ENCODE measurements at regions not wholly inside any gene's neighbourhood (a gene's known extent, or its start where the extent isn't known, plus 50 kb on each side); places are given as distances from the start of the nearest gene placed in this dataset.

- H3K4me1 ChIP-seq (ENCODE audit: control insufficient read depth, insufficient read depth, low read length): peaks cover 10% of the 10 kb centered on the region
- no peak overlapping the region for H3K27ac ChIP-seq (ENCODE audit: low read length)
- H3K9me3 ChIP-seq (ENCODE audit: control insufficient read depth, insufficient read depth, low read length): no peaks in the 10 kb centered on the region
- H3K4me1 Mint-ChIP-seq: peaks cover 9 to 14% of the 10 kb centered on the region in 2 donors
- peaks cover 64 to 76% of the 10 kb centered on the region in 2 donors for H3K27me3 Mint-ChIP-seq (ENCODE audit: low read depth in 2 of 2)
- intact Hi-C loops (cut with micrococcal nuclease): no loop called here
- H3K4me3 Mint-ChIP-seq: no peak overlapping the region
- peaks cover 61% of the 10 kb centered on the region for H3K27me3 ChIP-seq (ENCODE audit: control insufficient read depth, insufficient read depth, low read length)
- TF ChIP-seq CTCF (IDR thresholded peaks at IDR 0.05): no peak
- ATAC-seq (no peak), DNase-seq (no peak)
- no peak overlapping the region for H3K4me3 ChIP-seq (ENCODE audit: low read length)
- no peak overlapping the region for H3K27ac Mint-ChIP-seq
- 90% methylated on average over 9 of the region's 9 CpGs for WGBS (ENCODE audit: insufficient coverage)
- H3K36me3 Mint-ChIP-seq: no peaks in the 10 kb centered on the region
- no peaks in the 10 kb centered on the region for H3K9me3 Mint-ChIP-seq
- no peaks in the 10 kb centered on the region for H3K36me3 ChIP-seq (ENCODE audit: control insufficient read depth, insufficient read depth, low read length)
Observed at GRCh38 chr5:138649316-138649720, 74.1 kb upstream of the HSPA9 start.

- H3K27ac ChIP-seq (ENCODE audit: low read length): no peak overlapping the region
- no peaks in the 10 kb centered on the region for H3K9me3 ChIP-seq (ENCODE audit: control insufficient read depth, insufficient read depth, low read length)
- peaks cover 59% of the 10 kb centered on the region for H3K27me3 ChIP-seq (ENCODE audit: control insufficient read depth, insufficient read depth, low read length)
- no peaks in the 10 kb centered on the region for H3K36me3 ChIP-seq (ENCODE audit: control insufficient read depth, insufficient read depth, low read length)
- H3K36me3 Mint-ChIP-seq: no peaks in the 10 kb centered on the region
- no peak overlapping the region for H3K4me3 Mint-ChIP-seq
- peaks cover 60 to 71% of the 10 kb centered on the region in 2 donors for H3K27me3 Mint-ChIP-seq (ENCODE audit: low read depth in 2 of 2)
- intact Hi-C loops (cut with micrococcal nuclease): no loop called here
- no peak for TF ChIP-seq CTCF (IDR thresholded peaks at IDR 0.05)
- H3K27ac Mint-ChIP-seq: no peak overlapping the region
- peaks cover 5% of the 10 kb centered on the region for H3K4me1 ChIP-seq (ENCODE audit: control insufficient read depth, insufficient read depth, low read length)
- DNase-seq: no peak
- no peaks in the 10 kb centered on the region for H3K9me3 Mint-ChIP-seq
- 83% methylated on average over 2 of the region's 2 CpGs for WGBS (ENCODE audit: insufficient coverage)
- ATAC-seq: no peak
- no peak overlapping the region for H3K4me3 ChIP-seq (ENCODE audit: low read length)
- H3K4me1 Mint-ChIP-seq: peaks cover 4 to 9% of the 10 kb centered on the region in 2 donors
Observed at GRCh38 chr5:138648841-138649240, 73.6 kb upstream of the HSPA9 start.

GRCh38 chr5:138647794-138648410, 72.7 kb upstream of the HSPA9 start:
- H3K27ac Mint-ChIP-seq: no peak overlapping the region
- 83% methylated on average over 5 of the region's 5 CpGs for WGBS (ENCODE audit: insufficient coverage)
- no peaks in the 10 kb centered on the region for H3K36me3 ChIP-seq (ENCODE audit: control insufficient read depth, insufficient read depth, low read length)

More at GRCh38 chr5:138647794-138648410, 72.7 kb upstream of the HSPA9 start:
- ATAC-seq (no peak), DNase-seq (no peak)
- H3K4me3 Mint-ChIP-seq: no peak overlapping the region
- peaks cover 54 to 62% of the 10 kb centered on the region in 2 donors for H3K27me3 Mint-ChIP-seq (ENCODE audit: low read depth in 2 of 2)
- Histone ChIP-seq H3K9me3 (ENCODE audit: control insufficient read depth, insufficient read depth, low read length) (no peaks in the 10 kb centered on the region), H3K4me3 (ENCODE audit: low read length) (no peak overlapping the region), H3K27ac (ENCODE audit: low read length) (no peak overlapping the region), H3K27me3 (ENCODE audit: control insufficient read depth, insufficient read depth, low read length) (peaks cover 52% of the 10 kb centered on the region), H3K4me1 (ENCODE audit: control insufficient read depth, insufficient read depth, low read length) (no peaks in the 10 kb centered on the region)
- intact Hi-C loops (cut with micrococcal nuclease): no loop called here
- TF ChIP-seq CTCF (IDR thresholded peaks at IDR 0.05): no peak
- H3K36me3 Mint-ChIP-seq: no peaks in the 10 kb centered on the region
- no peaks in the 10 kb centered on the region for H3K9me3 Mint-ChIP-seq
- peaks cover 0 to 5% of the 10 kb centered on the region in 2 donors for H3K4me1 Mint-ChIP-seq
